Lower lobe of right lung (tissue), 2 donors: ENCODE measurements at regions not wholly inside any gene's neighbourhood (a gene's known extent, or its start where the extent isn't known, plus 50 kb on each side); places are given as distances from the start of the nearest gene placed in this dataset.

Experiments
- ATAC-seq, 2 donors: fragments of 200-7000 bp; cut with Tn5 transposase; one replicate each; pipeline ENCODE4 v1.9.1; 2020 to 2022; ENCODE audit warnings: mild to moderate bottlenecking in 2 of 2, moderate library complexity in 2 of 2
- DNase-seq: peaks from one replicate; pipeline ENCODE4 v3.0.0-alpha.2; 2020
- H3K27ac ChIP-seq: fragments of 200-600 bp; one replicate; pipeline ENCODE4 v1.8.0; 2022
- H3K27me3 ChIP-seq: fragments of 200-600 bp; one replicate; pipeline ENCODE4 v1.8.0; 2022; ENCODE audit warnings: low read depth
- H3K36me3 ChIP-seq: fragments of 200-600 bp; one replicate; pipeline ENCODE4 v1.8.0; 2022; ENCODE audit warnings: mild to moderate bottlenecking
- H3K4me1 ChIP-seq: fragments of 200-600 bp; one replicate; pipeline ENCODE4 v1.8.0; 2022
- H3K4me3 ChIP-seq: fragments of 200-600 bp; one replicate; pipeline ENCODE4 v1.8.0; 2022; ENCODE audit warnings: mild to moderate bottlenecking
- H3K9me3 ChIP-seq: fragments of 200-600 bp; one replicate; pipeline ENCODE4 v1.8.0; 2022
- CTCF ChIP-seq: fragments of 200-600 bp; IDR thresholded peaks from one replicate; pipeline ENCODE4 v1.8.0; 2022; ENCODE audit warnings: antibody characterized with exemption, mild to moderate bottlenecking
- intact Hi-C: fragments of 100-400 bp; cut with DNase I; formaldehyde crosslinking; loops from one replicate; pipeline ENCODE4 v1.11.0; 2022
- donor health status: DM: no; HTN: yes; CAD: no; lungs with severe emphysema.

GRCh38 chr21:16011719-16012118 is 281.9 kb downstream of the USP25 start:
- H3K27ac ChIP-seq = no peak overlapping the region
- intact Hi-C loops = no loop called here

GRCh38 chr21:16013570-16013969 is 283.8 kb downstream of the USP25 start:
- Histone ChIP-seq H3K27me3 (no peaks in the 10 kb centered on the region), H3K4me1 (no peaks in the 10 kb centered on the region), H3K27ac (no peak overlapping the region), H3K9me3 (no peaks in the 10 kb centered on the region), H3K4me3 (no peak overlapping the region), H3K36me3 (no peaks in the 10 kb centered on the region)
- ATAC-seq (no peak), DNase-seq (no peak)
- no peak for TF ChIP-seq CTCF
- intact Hi-C loops = no loop called here

More at GRCh38 chr21:16011719-16012118, 281.9 kb downstream of the USP25 start:
- no peak for ATAC-seq
- Histone ChIP-seq H3K36me3 (no peaks in the 10 kb centered on the region), H3K9me3 (no peaks in the 10 kb centered on the region), H3K4me3 (no peak overlapping the region), H3K4me1 (no peaks in the 10 kb centered on the region), H3K27me3 (no peaks in the 10 kb centered on the region)
- no peak for TF ChIP-seq CTCF
- DNase-seq = no peak

- no peak overlapping the region for H3K27ac ChIP-seq
- no peaks in the 10 kb centered on the region for H3K9me3 ChIP-seq
- DNase-seq (no peak), ATAC-seq (no peak)
- no peaks in the 10 kb centered on the region for H3K27me3 ChIP-seq
- H3K36me3 ChIP-seq = no peaks in the 10 kb centered on the region
- intact Hi-C loops = no loop called here
- H3K4me3 ChIP-seq = no peak overlapping the region
- H3K4me1 ChIP-seq = no peaks in the 10 kb centered on the region
- no peak for TF ChIP-seq CTCF
These were observed 291.1 kb downstream of the USP25 start for GRCh38 chr21:16020878-16021277.

GRCh38 chr21:16022116-16022515 is 292.3 kb downstream of the USP25 start:
- Histone ChIP-seq H3K27ac (no peak overlapping the region), H3K27me3 (no peaks in the 10 kb centered on the region), H3K4me1 (no peaks in the 10 kb centered on the region), H3K36me3 (no peaks in the 10 kb centered on the region), H3K4me3 (no peak overlapping the region), H3K9me3 (no peaks in the 10 kb centered on the region)
- no peak for DNase-seq
- intact Hi-C loops = no loop called here
- ATAC-seq = no peak
- TF ChIP-seq CTCF = no peak

GRCh38 chr21:16022921-16023320 is 293.1 kb downstream of the USP25 start:
- Histone ChIP-seq H3K9me3 (no peaks in the 10 kb centered on the region), H3K36me3 (no peaks in the 10 kb centered on the region), H3K4me3 (no peak overlapping the region), H3K27me3 (no peaks in the 10 kb centered on the region), H3K27ac (no peak overlapping the region), H3K4me1 (no peaks in the 10 kb centered on the region)
- intact Hi-C loops = no loop called here
- TF ChIP-seq CTCF = no peak
- DNase-seq = no peak
- no peak for ATAC-seq

GRCh38 chr21:16028142-16028541 is 298.4 kb downstream of the USP25 start:
- DNase-seq (no peak), ATAC-seq (no peak)
- no peak overlapping the region for H3K4me3 ChIP-seq
- intact Hi-C loops = no loop called here
- no peaks in the 10 kb centered on the region for H3K27me3 ChIP-seq
- no peaks in the 10 kb centered on the region for H3K4me1 ChIP-seq
- no peak for TF ChIP-seq CTCF
- no peaks in the 10 kb centered on the region for H3K9me3 ChIP-seq
- H3K36me3 ChIP-seq = no peaks in the 10 kb centered on the region
- no peak overlapping the region for H3K27ac ChIP-seq
